ENCODE measurements at regions not wholly inside any gene's neighbourhood (a gene's known extent, or its start where the extent isn't known, plus 50 kb on each side); places are given as distances from the start of the nearest gene placed in this dataset.
A peak's percentile ranks its signal among the peaks of the same experiment; 100 is the strongest.

- no peak for DNase-seq
Observed at GRCh38 chr16:27720731-27721530, 171.0 kb downstream of the KATNIP start.

- peak; percentile 88 for DNase-seq
Observed at GRCh38 chr16:27721531-27722181, 171.7 kb downstream of the KATNIP start.

GRCh38 chr16:27722207-27722606 is 172.3 kb downstream of the KATNIP start:
- DNase-seq: no peak

- peak; percentile 17 for DNase-seq
Observed at GRCh38 chr16:27722892-27723450, 173.0 kb downstream of the KATNIP start.

- DNase-seq: peak; percentile 42
Observed at GRCh38 chr16:27723711-27724481, 174.0 kb downstream of the KATNIP start.

GRCh38 chr16:27724482-27725235 is 174.7 kb downstream of the KATNIP start:
- DNase-seq: peak; percentile 94

GRCh38 chr16:27725236-27726000 is 175.5 kb downstream of the KATNIP start:
- DNase-seq: peak; percentile 79

- no peak for DNase-seq
Observed at GRCh38 chr16:27726621-27727261, 176.8 kb downstream of the KATNIP start.

GRCh38 chr16:27727941-27728340 is 178.0 kb downstream of the KATNIP start:
- no peak for DNase-seq

GRCh38 chr16:27728691-27729090 is 178.7 kb downstream of the KATNIP start:
- DNase-seq: no peak

GRCh38 chr16:27729516-27730304 is 179.8 kb downstream of the KATNIP start:
- DNase-seq: no peak

GRCh38 chr16:27730661-27731210 is 180.8 kb downstream of the KATNIP start:
- DNase-seq: no peak

- DNase-seq: no peak
Observed at GRCh38 chr16:27735031-27735430, 185.1 kb downstream of the KATNIP start.

GRCh38 chr16:27736431-27736830 is 186.5 kb downstream of the KATNIP start:
- no peak for DNase-seq

GRCh38 chr16:27737513-27737912 is 187.6 kb downstream of the KATNIP start:
- DNase-seq: no peak
